Medulla oblongata (tissue), 1 donor: ENCODE measurements at regions not wholly inside any gene's neighbourhood (a gene's known extent, or its start where the extent isn't known, plus 50 kb on each side); places are given as distances from the start of the nearest gene placed in this dataset.
"Not testable (repeated sequence)": the region's sequence is repeated elsewhere in the genome, so short reads cannot be mapped to it uniquely, and the experiment has no call there.

ENCODE experiments used
- DNase-seq: peaks from one replicate; pipeline ENCODE4 v3.0.0-alpha.2; 2015; ENCODE audit errors: extremely low spot score

DNA sequence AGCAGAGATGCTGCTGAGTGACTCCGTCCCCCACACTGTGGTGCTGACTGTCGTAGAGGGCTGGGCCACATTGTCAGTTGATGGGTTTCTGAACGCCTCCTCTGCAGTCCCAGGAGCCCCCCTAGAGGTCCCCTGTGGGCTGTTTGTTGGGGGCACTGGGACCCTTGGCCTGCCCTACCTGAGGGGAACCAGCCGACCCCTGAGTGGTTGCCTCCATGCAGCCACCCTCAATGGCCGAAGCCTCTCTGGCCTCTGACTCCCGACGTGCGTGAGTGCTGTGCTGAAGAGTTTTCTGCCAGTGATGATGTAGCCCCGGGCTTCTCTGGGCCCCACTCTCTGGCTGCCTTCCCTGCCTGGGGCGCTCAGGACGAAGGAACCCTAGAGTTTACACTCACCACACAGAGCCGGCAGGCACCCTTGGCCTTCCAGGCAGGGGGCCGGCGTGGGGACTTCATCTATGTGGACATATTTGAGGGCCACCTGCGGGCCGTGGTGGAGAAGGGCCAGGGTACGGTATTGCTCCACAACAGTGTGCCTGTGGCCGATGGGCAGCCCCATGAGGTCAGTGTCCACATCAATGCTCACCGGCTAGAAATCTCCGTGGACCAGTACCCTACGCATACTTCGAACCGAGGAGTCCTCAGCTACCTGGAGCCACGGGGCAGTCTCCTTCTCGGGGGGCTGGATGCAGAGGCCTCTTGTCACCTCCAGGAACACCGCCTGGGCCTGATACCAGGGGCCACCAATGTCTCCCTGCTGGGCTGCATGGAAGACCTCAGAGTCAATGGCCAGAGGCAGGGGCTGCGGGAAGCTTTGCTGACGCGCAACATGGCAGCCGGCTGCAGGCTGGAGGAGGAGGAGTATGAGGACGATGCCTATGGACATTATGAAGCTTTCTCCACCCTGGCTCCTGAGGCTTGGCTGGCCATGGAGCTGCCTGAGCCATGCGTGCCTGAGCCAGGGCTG lies 181.1 kb downstream of the TBC1D2B start:
- DNase-seq = not testable (repeated sequence)

GRCh38 chr15:77895742-77896141 lies 181.8 kb downstream of the TBC1D2B start:
- DNase-seq = no peak

DNA sequence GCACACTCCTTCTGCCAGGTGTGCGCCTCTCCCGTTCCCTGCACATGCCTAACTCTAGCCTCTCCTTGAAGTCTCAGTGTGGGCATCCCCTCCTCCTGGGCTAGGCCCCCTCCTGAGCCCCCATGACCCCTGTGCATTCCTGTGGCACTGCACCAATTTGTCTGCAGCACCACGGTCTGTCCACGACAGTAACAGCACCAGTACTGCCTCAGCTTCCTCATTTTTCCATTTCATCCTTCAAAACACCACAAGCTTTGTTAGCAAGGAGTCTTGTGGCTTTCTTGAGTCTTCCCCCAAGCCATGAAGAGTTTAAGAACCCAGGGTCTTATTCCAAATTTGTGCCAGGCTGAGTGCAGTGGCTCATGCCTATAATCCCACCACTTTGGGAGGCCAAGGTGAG lies 182.4 kb downstream of the TBC1D2B start:
- DNase-seq = not testable (repeated sequence)

GRCh38 chr15:77893671-77894640 lies 183.6 kb downstream of the TBC1D2B start:
- DNase-seq = not testable (repeated sequence)

GRCh38 chr15:77893246-77893645 lies 184.3 kb downstream of the TBC1D2B start:
- not testable (repeated sequence) for DNase-seq

GRCh38 chr15:77892335-77892734 lies 185.2 kb downstream of the TBC1D2B start:
- no peak for DNase-seq

GRCh38 chr15:77891862-77892261 lies 185.6 kb downstream of the TBC1D2B start:
- DNase-seq = not testable (repeated sequence)

GRCh38 chr15:77890911-77891801 lies 186.4 kb downstream of the TBC1D2B start:
- not testable (repeated sequence) for DNase-seq

DNA sequence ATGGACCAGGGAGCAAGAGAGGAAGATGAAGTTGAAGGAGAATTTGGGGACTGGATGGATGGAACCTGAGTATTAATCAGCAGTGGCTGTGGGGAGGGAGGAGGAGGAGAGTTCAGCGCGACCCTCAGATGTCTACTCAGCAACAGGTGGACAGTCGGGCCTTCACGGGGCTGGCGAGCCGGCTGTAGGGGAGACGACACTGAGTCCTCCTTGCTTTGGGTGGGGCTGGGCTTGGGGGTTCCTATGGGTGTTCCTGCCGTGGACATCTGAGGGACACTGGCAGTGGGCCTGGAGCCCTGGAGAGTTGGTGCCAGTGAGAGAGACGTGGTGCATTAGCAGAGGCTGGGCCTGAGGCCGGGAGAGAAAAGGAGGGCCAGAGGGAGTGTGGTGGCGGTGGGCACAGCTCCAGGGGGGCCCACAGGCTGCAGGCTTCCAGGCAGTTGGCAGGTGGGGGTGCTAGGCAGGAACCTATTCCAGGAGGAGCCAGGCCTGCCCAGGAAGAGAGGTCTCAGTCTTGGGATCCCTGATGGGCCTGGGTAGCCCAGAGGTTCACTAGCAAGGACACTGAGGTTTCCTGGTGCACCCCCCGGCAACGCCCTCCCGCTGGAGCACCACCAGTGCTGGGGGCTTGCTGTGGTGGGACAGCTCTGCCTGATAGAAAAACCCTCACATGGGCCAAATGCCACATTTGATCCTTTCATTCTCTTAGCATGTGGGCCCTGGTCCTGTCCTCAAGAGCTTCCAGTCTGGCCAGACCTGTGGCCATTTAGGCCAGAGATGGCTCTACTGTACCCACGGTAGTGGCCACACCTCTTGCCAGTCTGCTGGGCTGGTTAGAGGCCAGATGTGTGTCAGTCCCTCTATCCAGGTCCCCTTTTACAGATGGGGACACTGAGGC lies 187.4 kb downstream of the TBC1D2B start:
- DNase-seq = not testable (repeated sequence)

DNA sequence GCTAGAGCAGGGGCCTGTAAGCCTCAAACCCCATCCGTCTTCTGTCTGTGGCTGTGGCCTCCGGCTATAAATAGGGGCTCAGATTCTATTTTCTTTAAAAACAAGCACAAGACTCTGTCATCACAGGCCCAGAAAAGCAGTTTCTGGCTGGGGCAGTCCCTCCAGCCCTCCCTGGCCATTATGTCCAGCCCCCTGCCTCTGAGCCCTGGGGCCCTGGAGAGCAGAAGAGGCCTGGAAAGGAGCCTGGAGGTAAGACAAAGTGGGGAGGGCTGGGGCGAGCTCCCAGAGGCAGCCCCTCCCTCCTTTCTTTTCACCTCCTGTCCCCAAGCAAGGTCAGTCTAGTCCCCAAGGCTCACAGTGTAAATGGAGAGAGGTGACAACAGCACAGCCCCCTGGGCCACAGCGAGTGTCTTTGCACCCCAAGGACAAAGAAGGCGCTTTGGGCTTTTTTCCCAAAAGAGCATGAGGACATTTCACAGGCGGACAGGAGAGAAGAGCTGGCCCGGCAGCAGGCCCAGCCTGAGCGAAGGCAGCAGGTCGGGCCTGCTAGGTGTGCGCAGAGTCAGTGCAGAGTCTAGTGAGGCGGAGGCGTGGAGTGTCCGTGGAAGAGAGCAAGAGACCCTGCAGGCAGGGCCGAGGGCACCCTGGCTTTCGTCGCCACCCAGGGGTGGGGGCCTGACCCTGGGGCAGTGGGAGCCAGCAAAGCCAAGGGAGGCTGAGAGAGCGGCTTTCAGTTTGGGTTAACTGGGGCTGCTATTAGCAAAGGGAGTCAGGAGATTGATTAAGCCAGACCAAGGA lies 188.3 kb downstream of the TBC1D2B start:
- DNase-seq = no peak

DNA sequence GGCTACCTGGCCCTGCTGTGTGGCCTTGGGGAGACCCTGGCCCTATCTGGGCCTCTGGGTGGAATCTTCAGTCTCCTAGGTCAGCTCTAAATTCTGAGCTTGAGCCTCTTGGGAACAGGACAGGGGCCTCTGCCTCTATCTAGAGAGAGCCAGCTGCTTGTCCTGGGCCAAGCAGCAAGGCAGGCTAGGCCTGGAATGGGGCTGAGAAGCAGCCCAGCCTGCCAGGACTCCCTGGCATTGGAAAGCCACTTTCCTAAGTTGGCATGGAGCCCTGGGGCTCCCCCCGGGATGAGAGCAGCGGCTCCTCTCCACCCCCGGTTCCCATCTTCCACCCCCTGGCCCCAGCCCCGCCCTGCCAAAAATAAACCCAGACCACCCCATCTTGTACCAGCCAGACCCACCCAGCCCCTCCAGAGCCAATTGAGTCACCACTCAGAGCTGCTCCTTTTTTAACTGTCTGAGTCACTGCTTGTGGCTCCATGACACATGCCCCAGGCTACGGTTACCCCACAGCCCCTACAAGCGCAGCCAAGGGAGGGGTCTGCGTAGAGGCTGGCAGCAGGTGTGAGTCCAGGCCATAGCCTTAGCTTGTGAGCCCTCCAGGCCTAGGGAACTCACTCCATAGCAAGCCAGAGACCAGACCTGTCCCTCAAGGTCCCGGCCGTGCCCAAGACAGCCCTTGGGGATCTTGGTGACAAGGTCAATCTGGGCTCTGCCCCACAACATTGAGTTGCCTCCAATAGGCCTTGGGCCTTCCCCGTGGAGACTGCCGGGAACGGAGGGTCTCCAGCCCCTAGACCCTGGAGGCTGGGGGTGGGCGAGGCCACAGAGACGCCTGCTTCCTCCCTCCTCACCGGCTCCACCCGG lies 189.7 kb downstream of the TBC1D2B start:
- DNase-seq = not testable (repeated sequence)

- no peak for DNase-seq
Measured at GRCh38 chr15:77886805-77887448, 190.6 kb downstream of the TBC1D2B start.

- not testable (repeated sequence) for DNase-seq
Measured at GRCh38 chr15:77885877-77886500, 191.5 kb downstream of the TBC1D2B start.

DNA sequence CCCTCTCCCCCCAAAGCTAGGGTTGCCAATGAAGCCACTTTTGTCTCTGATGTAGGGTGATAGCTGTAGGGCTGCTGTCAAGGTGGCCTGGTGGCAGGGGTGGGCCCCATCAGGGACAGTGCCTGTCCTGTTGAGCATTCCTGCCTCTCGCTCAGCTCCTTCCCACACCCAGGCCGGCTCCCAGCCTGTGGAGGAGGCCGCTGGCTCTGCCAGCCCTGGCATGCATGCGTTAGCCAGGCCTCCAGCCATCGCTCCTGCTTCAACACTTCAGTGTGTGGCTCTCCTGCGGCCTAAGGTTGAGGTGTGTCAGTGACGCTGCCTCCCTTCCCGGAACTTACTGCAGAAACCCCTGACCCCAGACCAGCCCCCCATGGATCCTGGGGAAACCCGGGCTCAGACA lies 194.5 kb downstream of the TBC1D2B start:
- not testable (repeated sequence) for DNase-seq

DNA sequence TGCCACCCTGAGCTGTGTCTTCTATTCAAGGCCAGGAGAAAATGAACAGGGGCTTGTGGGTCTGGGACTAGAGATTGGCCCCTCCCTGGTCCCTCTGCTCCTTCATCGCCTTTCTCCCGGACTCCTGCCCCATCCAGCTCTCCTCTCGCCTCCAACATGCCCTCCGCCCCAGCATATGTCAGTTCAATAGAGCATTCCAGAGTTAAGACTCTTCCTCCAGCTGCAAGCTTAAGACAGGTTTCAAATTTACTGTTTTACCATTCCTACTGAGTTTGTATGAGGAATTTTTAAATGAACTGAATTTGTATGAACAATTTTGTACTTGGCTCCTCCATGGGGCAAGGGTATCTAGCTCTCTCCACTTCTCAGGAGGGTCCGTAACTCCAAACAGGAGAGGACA lies 195.6 kb downstream of the TBC1D2B start:
- no peak for DNase-seq

DNA sequence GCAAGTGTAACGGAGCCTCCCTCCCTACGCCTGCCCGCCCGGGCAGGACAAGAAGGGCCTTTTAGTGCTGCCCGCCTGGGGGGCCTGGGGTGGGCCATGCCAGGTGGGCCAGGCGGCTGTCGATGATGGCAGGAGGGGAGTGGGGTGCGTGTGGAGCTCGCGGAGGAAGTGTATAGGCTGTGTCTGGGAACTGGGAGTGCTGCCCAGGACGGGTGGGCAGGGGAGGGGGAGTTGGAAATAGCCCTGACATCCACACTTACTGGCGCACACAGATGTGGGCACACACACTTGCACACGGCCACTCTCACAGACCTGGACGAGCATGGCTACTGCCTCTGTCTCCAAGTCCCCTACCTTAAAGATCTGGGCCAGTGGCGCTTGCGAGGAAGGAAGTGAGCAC lies 196.0 kb downstream of the TBC1D2B start:
- not testable (repeated sequence) for DNase-seq

- DNase-seq = not testable (repeated sequence)
Measured at GRCh38 chr15:77879466-77879865, 198.0 kb downstream of the TBC1D2B start.
